ENCODE measurements at regions not wholly inside any gene's neighbourhood (a gene's known extent, or its start where the extent isn't known, plus 50 kb on each side); places are given as distances from the start of the nearest gene placed in this dataset.
A peak's percentile ranks its signal among the peaks of the same experiment; 100 is the strongest.
"Not testable (repeated sequence)": the region's sequence is repeated elsewhere in the genome, so short reads cannot be mapped to it uniquely, and the experiment has no call there.

DNA sequence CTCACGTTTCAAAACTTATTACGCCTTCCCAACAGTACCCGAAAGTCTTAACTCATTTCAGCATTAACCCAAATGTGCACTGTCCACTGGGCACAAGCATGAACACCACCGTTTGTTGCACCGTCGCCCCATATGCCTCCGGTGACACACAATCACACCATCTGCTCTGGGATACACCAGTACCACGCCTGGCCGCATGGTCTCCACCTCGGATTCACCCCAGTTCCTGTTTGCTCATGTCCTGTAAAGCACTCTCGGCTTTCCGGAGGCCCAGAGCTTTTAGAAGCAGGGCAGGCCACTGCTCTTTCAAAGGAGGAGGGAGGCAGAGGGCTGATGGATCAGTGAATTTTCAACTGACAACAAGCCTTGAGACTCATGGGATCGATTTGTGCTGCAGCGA lies 1570.0 kb upstream of the DEFB115 start:
- DNase-seq (ENCODE audit: low read depth), result no peak

DNA sequence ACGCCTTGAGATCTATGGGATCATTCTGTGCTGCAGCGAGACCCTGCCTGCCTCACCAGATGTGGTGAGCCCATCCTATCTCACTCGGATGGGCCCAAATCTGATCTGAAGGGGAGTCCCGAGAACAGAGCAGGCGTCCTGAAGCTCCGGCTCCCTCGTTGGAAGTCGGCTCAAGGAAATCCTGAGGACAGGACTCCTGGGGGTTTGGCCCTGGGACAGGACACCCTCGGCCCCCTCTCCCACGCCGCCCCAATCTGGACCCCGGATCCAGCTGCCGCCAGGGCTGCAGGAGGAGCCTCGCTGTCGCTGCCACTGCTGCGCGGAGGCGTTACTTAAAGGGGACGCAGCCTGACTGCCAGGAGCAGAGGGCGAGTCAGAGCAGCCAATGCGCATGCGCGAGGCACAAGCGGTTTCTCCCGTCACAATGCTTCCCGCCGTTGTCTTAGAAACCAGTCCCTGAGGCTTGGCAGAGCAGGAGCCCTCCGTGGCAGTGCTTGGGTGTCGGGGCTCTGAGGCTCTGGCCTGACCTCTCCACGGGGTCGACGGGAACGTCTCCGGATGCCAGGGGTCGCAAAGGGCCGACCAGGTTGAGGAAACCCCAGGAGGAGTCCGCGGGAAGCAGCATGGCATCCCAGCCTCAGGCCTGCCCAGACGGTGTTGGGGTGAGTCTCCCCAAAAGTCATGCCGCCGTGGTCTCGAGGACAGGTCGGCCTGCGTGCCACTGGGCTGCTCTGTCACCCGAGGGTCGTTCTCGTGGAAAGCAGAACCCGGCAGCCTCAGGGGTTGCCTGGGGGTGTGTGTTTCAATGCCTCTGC lies 1567.8 kb upstream of the DEFB115 start:
- peak; percentile 3 for DNase-seq (ENCODE audit: low read depth)

DNA sequence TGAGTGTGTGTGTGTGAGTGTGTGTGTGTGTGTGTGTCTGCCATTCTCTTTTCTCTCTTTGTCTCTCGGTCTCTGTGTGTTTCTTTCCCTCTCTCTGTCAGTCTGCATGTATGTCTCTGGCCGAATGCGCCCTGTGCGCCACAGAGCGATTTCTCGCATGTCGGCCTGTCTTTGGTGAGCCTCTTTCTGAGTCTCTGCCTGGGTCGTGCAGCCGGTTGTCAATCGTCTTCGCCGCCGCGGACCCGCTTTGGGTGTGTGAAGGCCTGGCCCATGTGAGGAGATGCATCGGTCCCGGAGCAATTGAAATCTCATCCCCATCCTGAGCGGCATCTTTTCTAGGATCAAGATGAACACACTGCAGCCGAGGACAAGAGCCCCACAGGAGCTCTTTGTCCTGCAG lies 1567.2 kb upstream of the DEFB115 start:
- no peak for DNase-seq (ENCODE audit: low read depth)

DNA sequence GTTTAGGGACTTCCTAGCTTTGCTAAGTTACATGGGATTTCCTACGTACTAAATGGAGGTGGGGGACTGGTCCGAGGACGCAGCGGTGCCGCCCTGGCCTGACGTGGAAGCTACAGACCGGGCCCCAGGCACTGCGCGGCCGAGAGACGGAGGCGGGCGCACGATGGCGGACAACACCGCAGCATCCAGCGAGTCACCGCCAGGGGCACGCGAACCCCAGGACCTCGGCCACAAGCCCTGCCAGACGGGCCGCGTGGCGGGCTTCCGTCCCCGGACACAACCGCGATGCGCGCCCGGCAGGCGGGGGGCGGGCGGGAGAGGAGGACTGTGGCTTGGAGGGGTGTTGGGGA lies 1516.9 kb upstream of the DEFB115 start:
- DNase-seq (ENCODE audit: low read depth), result no peak

DNA sequence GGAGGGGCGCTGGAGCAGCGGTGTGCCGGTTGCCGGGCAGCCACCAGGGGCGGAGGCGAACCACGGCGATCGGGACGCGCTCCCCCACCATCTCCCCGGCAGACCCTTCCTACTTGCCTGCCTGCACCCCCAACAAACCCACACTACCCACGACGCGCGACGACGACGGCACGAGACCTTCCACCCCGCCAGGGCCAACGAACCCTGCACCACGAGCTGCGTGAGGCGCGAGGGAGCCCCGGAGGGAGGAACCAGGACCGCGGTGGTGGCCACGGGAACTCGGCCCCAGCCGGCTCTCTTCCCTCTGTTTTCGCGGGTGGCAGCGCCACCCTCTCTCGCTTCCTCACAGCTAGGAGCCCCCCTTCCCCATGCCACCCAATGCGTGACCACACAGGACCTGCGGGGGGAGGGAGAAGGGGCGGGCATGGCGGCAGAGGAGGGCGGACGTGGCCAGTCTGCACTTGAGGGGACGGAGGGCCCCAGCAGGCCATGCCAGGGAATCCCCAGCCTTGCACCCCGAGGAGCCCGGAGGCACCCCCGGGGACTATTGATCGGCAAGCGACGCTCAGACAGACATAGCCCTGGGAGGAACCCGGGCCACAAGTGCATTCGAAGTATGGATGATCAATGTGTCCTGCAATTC lies 1516.4 kb upstream of the DEFB115 start:
- no peak for DNase-seq (ENCODE audit: low read depth)

DNA sequence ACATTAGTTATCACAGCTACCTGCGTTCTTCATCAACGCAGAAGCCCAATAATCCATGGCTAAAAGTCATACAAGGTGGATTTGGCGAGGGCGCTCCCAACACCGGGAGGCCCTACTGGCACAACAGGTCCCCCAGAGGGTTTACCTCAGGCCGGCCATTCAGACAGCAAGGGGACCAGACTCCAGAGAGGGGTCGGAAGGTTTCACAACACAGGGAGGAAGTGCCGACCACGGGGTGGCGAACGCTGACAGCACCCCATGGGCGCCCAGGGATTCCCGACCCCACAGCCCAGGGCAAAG lies 1515.9 kb upstream of the DEFB115 start:
- no peak for DNase-seq (ENCODE audit: low read depth)

DNA sequence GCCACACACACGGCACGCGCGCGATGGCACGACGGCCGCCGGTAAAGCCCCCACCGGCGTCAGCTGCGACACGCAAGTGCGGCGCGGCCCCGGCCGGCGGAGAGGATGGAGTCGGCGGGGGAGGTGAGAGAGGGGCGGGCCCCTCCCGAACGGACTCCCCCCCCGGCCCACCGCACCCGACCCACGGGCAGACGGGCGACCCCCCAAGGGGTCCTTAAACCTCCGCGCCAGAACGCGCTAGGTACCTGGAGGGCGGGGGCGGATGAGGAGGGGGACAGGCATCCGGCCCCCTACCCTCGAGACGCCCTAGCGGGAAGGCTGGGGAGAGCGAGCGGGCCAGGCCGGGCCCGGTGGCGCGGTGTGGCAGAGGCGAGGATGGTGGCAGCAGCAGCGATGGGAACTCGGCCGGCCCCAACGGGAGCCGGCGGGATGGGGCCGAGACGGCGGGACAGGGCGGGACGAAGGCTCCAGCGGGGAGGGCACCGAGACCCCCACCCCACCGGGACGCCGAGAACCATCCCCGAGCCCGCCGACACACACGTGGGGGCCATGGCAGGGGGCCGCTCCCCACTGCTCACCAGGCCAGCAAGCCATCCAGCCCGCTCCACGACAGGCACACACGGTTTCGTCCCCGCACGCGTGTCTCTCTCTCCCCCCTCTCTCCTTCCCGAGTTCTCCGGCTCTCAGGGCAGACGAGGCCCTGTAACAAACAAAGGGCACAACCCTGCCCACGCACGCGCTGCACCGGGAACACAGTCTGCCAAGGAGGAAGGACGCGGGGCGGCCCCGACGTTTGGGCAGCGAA lies 1515.4 kb upstream of the DEFB115 start:
- DNase-seq (ENCODE audit: low read depth), result no peak

DNA sequence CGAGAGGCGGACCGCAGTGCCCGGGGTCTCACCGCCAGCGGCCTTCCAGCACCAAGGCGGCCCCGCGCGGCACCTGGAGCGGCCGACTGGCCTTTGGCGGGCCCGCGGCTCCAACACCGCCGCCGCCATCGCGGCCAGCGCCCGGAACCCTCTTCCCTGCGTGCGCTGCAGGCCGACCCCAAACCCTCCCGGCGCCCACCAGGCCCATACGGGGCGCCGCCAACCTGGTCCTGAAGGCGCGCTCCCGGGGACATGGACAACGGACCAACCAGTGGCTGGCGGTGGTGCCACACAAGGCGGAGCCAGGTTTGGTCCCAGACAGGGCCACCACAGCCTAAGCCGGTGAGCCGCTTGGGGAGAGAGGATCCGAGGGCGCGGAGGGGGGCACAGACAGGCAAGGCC lies 1514.8 kb upstream of the DEFB115 start:
- DNase-seq (ENCODE audit: low read depth), result no peak

DNA sequence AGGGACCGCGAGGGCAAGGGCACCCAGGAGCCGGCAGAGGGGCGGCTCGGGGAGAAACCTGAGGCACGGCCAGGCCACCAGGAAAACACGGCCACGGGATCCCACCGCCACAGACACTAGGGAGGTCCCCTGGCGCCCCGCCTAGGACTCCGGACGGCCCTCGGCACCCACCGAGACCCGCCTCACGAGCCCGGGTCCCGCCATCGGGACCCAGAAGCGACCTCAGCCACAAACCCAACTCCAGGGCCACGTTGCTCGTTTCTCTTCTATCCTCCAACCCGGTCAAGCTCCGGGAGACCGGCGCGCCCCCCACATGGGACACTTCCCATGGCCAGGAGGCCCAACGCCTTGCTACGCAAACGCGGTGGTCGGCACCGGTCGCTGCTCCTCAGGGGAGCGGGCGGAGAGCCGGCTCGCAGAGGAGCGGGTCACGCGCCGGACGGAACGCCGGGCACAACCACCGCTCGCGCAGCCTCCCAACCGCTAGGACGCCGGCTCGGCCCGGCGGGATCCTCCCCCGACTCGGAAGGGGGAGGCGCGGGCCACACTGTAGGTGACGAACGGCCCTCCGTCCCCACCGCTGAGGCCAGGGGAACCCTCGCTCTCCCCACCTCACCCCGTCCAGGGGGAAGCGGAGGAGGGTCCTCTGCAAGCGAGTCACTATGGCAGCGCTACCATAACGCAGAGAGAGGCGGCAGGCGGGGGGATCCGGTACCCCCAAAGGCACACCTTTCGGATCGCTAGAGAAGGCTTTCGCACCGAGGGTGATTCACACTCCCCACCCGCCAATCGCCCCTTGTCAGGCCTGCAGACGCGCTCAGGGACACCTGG lies 1514.1 kb upstream of the DEFB115 start:
- DNase-seq (ENCODE audit: low read depth), result no peak

DNA sequence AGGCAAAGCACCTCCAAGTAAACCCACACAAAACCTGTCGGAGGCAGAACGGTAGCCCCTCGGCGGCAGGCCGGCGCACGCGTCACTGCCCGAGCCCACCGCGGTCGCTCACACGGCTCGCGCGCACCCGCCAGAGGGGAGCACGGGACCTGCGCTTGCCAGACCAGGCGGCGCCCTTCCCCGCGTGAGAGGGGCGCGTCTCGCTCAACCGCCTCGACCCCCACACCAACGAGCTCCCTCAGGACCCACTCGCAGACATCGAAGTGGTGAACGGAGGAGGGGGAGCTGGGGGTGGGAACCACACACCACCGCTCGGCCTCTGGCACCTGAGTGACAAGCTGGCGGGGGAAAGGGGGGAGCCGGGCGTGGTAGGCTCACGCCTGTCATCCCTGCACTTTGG lies 1513.4 kb upstream of the DEFB115 start:
- no peak for DNase-seq (ENCODE audit: low read depth)

DNA sequence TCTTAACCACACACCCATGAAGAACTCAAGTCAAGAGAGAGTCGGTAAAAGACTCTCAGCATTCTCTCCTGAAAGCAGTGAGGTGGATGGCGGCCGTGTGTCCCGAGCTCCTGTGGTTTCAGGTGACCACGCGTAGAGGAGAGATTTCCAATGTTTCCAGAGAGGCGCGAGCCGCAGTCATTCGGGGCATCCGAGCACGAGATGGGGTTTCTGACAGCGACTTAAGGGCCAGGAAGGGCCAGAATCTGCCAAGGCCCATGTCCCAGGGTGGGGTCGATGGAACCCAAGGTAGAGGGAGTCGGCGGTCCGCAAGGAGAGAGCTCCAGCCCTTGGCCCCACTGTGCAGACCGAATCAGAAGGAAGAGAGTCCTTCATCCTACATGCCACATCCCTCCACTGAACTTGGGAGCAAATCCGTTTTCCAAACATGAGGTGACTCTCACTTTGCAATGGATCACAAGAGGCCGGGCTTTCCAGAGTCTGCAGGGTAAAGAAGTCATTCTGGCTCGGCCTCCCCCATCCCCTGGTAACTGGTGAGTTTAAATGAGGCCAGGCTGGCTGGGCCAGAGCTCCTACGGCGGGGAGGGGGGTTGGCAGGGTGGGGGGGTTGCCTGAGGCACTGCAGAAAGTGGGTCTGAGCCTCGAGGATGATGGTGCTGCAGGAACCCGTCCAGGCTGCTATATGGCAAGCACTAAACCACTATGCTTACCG lies 1511.8 kb upstream of the DEFB115 start:
- DNase-seq (ENCODE audit: low read depth), result not testable (repeated sequence)

DNA sequence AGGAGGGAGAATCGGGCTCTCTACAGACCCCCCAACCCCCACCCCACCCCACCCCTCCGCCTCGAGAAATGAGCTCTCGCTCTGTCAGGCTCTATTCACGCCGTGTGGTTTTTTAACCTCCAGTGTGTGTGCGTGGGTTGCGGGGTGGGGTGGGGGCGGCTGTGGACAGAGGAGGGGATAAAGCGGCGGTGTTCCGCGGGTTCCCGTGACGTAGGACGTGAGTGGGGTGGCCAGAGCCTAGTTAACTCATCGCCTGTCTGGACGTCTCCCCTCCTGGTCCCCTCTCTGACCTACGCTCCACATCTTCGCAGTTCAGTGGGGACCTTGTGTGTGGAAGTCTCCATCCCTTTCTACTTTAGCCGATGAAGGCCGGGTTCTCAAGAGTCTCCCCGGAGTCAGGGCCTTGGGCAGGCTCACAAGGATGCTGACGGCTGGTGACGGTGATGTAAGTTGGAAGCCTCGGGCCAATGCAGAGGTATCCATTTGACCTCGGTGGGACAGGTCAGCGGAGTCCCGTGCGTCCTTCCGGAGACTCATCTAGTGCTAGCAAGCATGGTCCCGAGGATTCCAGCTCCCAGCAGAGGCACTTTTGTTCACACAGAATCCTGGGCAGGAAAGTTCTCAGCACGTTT lies 1507.1 kb upstream of the DEFB115 start:
- no peak for DNase-seq (ENCODE audit: low read depth)

DNA sequence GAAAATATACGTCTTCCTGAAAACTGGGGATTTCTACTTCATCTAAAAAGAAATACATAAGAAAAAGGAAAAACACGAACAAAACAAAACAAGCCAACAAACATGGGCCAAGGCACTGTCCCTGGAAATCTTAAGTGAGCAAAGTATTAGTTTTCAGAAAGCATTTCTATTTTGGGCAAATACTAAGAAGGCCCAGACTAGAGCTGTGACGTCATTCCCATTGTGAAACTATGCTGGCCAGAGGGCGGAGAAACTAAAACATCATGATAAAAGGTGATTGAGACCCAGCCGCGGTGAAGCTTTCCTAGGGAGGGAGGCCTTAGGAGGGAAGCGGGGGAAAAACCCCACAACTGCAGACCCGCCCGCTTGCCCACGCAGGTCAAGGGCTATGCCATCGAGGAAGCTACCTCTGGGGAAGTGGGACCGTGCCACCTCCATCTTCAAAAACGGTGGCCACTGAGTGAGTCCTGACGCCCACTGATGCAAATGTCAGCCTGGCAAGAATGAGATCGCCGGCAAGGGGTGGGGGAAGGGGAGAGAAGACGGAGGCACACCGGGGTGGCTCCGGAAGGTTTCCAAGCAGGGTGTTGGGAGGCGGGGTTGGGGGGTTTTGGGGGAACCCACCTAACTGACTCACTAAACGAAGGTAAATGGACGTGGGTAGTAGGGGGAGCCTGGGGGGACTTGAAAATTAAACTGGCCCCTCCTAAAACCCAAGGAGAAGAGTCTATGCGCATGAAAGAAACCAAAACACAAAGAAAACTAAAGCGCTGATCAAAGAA lies 1504.6 kb upstream of the DEFB115 start:
- not testable (repeated sequence) for DNase-seq (ENCODE audit: low read depth)

DNA sequence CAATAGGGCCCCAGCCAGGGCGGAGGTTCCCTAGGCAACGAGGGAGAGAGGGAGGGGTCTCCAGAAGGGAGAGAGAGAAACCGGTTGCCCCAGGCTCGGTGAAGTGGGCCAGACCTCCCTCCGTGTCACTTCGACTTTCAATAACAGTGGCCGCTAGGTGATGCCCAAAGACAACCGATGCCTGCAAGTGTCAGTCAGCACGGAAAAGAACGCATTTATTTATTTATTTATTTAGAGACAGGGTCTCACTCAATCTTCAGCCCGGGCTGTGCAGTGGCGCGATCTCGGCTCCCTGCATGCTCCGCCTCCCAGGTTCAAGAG lies 1504.1 kb upstream of the DEFB115 start:
- DNase-seq (ENCODE audit: low read depth), result not testable (repeated sequence)

DNA sequence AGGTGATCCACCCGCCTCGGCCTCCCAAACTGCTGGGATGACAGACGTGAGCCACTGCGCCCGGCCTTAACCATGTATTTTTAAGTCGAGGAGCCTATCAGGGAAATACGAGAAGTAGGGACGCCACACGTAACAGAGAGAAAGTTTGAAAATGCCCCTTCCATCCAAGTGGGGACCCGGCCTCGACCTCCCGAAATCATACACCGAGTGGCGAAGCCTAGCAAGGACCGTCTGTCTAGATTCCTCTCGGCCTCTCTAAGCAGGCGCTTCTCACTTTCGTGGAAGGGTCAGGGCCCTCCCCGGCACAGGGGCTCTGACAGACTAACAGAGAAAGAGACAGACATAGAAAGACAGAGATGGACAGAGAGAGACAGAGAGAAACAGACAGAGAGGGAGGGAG lies 1503.6 kb upstream of the DEFB115 start:
- DNase-seq (ENCODE audit: low read depth), result not testable (repeated sequence)

DNA sequence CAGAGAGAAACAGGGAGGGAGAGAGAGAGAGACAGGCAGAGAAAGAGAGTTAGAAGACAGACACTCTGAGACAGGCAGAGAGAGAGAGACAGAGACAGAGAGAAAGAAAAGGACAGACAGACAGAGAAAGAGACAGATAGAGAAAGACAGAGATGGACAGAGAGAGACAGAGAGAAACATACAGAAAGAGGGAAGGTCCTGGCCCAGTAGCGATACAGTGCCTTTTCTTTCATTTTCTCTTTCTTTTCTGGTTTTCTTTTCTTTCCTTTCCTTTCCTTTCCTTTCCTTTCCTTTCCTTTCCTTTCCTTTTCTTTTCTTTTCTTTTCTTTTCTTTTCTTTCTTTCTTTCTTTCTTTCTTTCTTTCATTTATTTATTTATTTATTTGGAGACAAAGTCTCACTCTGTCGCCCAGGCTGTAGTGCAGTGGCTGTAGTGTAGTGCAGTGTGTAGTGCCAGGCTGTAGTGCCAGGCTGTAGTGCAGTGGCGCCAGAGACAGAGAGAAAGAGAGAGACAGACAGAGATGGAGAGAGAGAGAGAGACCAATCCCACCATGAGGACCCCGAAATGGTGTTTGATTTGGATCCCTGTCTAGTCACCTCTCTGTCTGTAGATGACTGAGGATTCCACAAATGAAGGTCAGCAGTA lies 1501.5 kb upstream of the DEFB115 start:
- not testable (repeated sequence) for DNase-seq (ENCODE audit: low read depth)

DNA sequence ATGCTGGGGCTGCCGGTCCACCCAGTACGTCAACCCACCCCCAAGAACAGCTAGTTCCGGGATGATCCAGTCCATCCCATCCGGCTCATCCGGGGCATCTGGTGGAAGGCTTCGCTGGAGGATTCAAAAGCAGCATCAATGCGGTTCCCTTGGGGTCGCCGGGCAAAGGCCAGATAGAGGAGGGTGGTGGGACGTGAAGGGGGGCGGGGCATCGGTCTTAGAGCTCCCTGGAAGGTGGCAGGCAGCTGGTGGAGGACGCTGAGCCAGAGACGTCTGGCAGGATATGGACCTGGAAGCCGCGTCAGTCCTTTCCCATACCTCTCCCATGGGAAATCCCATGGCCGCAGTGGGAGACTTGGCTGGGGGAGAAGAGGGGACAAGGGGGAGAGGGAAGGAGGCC lies 1500.8 kb upstream of the DEFB115 start:
- DNase-seq (ENCODE audit: low read depth), result no peak

DNA sequence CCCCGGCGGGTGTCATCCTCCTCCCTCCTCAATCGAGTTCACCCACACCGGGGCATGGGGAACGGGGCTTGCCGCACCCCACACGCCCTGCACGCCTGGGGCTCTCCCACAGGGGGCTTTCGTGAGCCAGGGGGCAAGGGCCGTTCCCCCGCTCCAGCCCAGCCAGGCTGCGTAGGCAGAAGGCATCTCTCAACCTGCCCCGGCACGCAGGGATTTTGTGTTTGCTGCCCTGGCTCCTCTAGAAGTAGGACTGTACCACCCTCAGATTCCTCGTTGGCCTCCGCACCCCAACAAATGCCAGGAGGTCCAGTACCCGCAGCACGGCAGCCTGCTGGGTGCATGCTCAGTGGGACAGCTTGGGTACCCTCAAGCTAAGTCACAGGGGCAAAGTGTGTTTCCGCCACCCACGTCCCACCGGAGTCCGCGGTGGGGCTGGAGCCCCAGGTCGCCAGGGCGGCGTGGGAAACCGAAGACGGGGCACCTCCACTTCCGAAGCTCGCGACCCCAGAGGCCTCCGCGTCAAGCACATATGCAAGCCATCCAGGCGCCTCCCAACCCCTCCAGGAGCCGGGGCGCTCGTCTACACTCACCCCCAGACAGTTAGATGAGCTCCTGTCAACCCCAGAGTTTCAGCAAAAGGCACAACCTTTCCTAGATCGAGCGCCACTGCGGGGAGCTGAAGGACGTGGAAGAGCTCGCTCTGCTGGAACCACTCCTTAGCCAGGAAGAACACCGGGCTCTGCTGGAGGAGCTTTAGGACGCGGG lies 1495.7 kb upstream of the DEFB115 start:
- DNase-seq (ENCODE audit: low read depth), result not testable (repeated sequence)

DNA sequence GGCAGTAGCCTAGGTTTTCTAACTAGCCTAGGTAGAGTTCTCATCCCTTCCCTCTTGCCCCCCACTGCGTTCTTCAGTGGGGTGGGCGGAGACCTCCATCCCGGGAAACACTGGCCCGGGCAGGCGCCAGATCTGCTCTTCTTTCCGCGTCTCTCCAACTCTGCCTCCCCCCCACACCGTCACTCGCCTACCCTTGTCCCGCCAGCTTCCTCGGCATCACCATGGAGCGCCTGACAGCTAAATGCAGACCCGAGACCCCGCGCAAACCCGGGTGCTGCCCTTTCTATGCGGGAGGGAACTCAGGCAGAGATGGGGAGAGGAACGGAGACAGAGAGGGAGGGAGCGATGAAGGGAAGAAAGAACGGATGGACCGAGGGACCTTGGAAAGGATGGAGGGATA lies 1494.8 kb upstream of the DEFB115 start:
- no peak for DNase-seq (ENCODE audit: low read depth)
